Peyer's patch (tissue), 4 donors: ENCODE measurements at regions not wholly inside any gene's neighbourhood (a gene's known extent, or its start where the extent isn't known, plus 50 kb on each side); places are given as distances from the start of the nearest gene placed in this dataset.

Experiments used
- CTCF ChIP-seq, 6 experiments: fragments of 450-650 bp in 4 of 6; fragments of 200-600 bp in 2 of 6; sonication (generic) in 1 of 6; IDR thresholded peaks; one replicate each; pipeline ENCODE4 v1.5.1; 2017 to 2019; ENCODE audit warnings: antibody characterized with exemption in 6 of 6, mild to moderate bottlenecking in 3 of 6, moderate library complexity in 1 of 6
- POLR2A ChIP-seq, 2 donors: fragments of 450-650 bp; IDR thresholded peaks; one replicate each; pipeline ENCODE4 v1.5.1; 2017; ENCODE audit warnings: antibody characterized with exemption in 2 of 2, mild to moderate bottlenecking in 2 of 2, moderate library complexity in 2 of 2

GRCh38 chr4:33255507-33255906 is 2535.3 kb downstream of the PCDH7 start:
- TF ChIP-seq CTCF (IDR thresholded peaks at IDR 0.05) (no peak), POLR2A (IDR thresholded peaks at IDR 0.05) (no peak)
